B cell (primary cell): ENCODE measurements at regions not wholly inside any gene's neighbourhood (a gene's known extent, or its start where the extent isn't known, plus 50 kb on each side); places are given as distances from the start of the nearest gene placed in this dataset.

Source experiments
- ATAC-seq: fragments of 200-7000 bp; cut with Tn5 transposase; one replicate; pipeline ENCODE4 v1.10.0; 2021; ENCODE audit warnings: low read depth, mild to moderate bottlenecking, moderate number of reproducible peaks, moderate library complexity
- CTCF ChIA-PET: fragments of 350-600 bp; sonication (Branson Sonifier 250); formaldehyde crosslinking; loops from one replicate; lab custom pipeline; 2021; ENCODE audit warnings: antibody characterized with exemption, inconsistent platforms; lab: Charles Lee
- POLR2A ChIA-PET: fragments of 350-600 bp; sonication (Branson Sonifier 250); formaldehyde crosslinking; loops from one replicate; lab custom pipeline; 2021; ENCODE audit warnings: antibody characterized with exemption; lab: Charles Lee
- DNase-seq: peaks from one replicate; pipeline ENCODE4 v3.0.0; 2013
- H2AFZ ChIP-seq: 2 replicates; pipeline ENCODE4 v1.6.1; 2012; ENCODE audit warnings: mild to moderate bottlenecking, low read depth, low read length; ENCODE audit not compliant: insufficient read depth, poor library complexity, severe bottlenecking
- H3K27ac ChIP-seq, 2 donors: 1 replicate in 1 of 2; 2 replicates in 1 of 2; pipeline ENCODE4 v1.5.1; 2012 to 2013; ENCODE audit warnings: low read length in 2 of 2, mild to moderate bottlenecking in 2 of 2, moderate library complexity in 1 of 2
- H3K27me3 ChIP-seq, 4 experiments: fragments of 200-600 bp in 1 of 4; sonication (generic) in 1 of 4; replicated peaks in 1 of 4; 1 replicate in 2 of 4; 2 replicates in 2 of 4; pipeline versions ENCODE4 v1.6.1 to v1.7.0; 2013 to 2016; ENCODE audit warnings: low read length in 3 of 4, mild to moderate bottlenecking in 2 of 4, mixed read lengths in 1 of 4, moderate library complexity in 1 of 4; ENCODE audit not compliant: insufficient read depth in 4 of 4, control insufficient read depth in 3 of 4; ENCODE audit errors: control extremely low read depth in 1 of 4
- H3K36me3 ChIP-seq, 2 experiments: replicated peaks in 1 of 2; 1 replicate in 1 of 2; 2 replicates in 1 of 2; pipeline versions ENCODE4 v1.6.1 to v1.7.1; 2013; ENCODE audit warnings: low read length in 1 of 2; ENCODE audit not compliant: insufficient read depth in 2 of 2, control insufficient read depth in 1 of 2; ENCODE audit errors: control extremely low read depth in 1 of 2, extremely low read depth in 1 of 2
- H3K4me1 ChIP-seq, 2 donors: fragments of 200-600 bp in 1 of 2; sonication (generic) in 1 of 2; 1 replicate in 1 of 2; 2 replicates in 1 of 2; pipeline versions ENCODE4 v1.5.1 to v1.6.1; 2013 to 2017; ENCODE audit warnings: low read length in 2 of 2; ENCODE audit not compliant: control insufficient read depth in 2 of 2, insufficient read depth in 2 of 2
- H3K4me2 ChIP-seq: replicated peaks from 2 replicates; pipeline ENCODE3; 2012; ENCODE audit warnings: mild to moderate bottlenecking, low read depth, low read length; ENCODE audit not compliant: poor library complexity, severe bottlenecking
- H3K4me3 ChIP-seq, 5 experiments: fragments of 200-600 bp in 1 of 5; sonication (generic) in 1 of 5; 1 replicate in 3 of 5; 2 replicates in 2 of 5; pipeline versions ENCODE4 v1.5.1 to v1.7.0; 2011 to 2016; ENCODE audit warnings: low read length in 4 of 5, mild to moderate bottlenecking in 4 of 5, low read depth in 2 of 5, control low read depth in 1 of 5, moderate library complexity in 1 of 5; ENCODE audit not compliant: insufficient read depth in 1 of 5; ENCODE audit errors: control extremely low read depth in 1 of 5, extremely low read depth in 1 of 5
- H3K79me2 ChIP-seq: fragments of 200-600 bp; sonication (generic); one replicate; pipeline ENCODE4 v1.6.0; 2016; ENCODE audit warnings: low read length; ENCODE audit not compliant: control insufficient read depth, insufficient read depth
- H3K9ac ChIP-seq: fragments of 200-600 bp; sonication (generic); 2 replicates; pipeline ENCODE4 v1.6.1; 2017; ENCODE audit warnings: mild to moderate bottlenecking, low read length, moderate library complexity
- H3K9me3 ChIP-seq, 3 donors: one replicate each; pipeline versions ENCODE4 v1.6.1 to v1.7.1; 2013; ENCODE audit warnings: low read length in 2 of 3; ENCODE audit not compliant: control insufficient read depth in 2 of 3, insufficient read depth in 1 of 3; ENCODE audit errors: control extremely low read depth in 1 of 3
- H4K20me1 ChIP-seq: 2 replicates; pipeline ENCODE4 v1.6.0; 2012; ENCODE audit warnings: mild to moderate bottlenecking, low read length; ENCODE audit not compliant: insufficient read depth, control insufficient read depth, poor library complexity, severe bottlenecking
- H3K27ac Mint-ChIP-seq: one replicate; pipeline ENCODE4 v1.8.0; 2021; ENCODE audit warnings: mixed read lengths
- H3K27me3 Mint-ChIP-seq: one replicate; pipeline ENCODE4 v1.8.0; 2021; ENCODE audit warnings: mixed read lengths
- H3K4me1 Mint-ChIP-seq: one replicate; pipeline ENCODE4 v1.8.0; 2021; ENCODE audit warnings: mixed read lengths
- H3K4me3 Mint-ChIP-seq: one replicate; pipeline ENCODE4 v1.8.0; 2021; ENCODE audit warnings: mixed read lengths
- H3K9me3 Mint-ChIP-seq: one replicate; pipeline ENCODE4 v1.8.0; 2022; ENCODE audit warnings: mixed read lengths; ENCODE audit not compliant: insufficient read depth
- EZH2 ChIP-seq: IDR thresholded peaks from 2 replicates; pipeline ENCODE4 v1.6.1; 2012; ENCODE audit warnings: borderline replicate concordance, low read depth, mild to moderate bottlenecking, moderate library complexity, low read length; ENCODE audit not compliant: insufficient read depth, poor library complexity, severe bottlenecking
- WGBS: methylation state at CpG from one replicate; pipeline ENCODE4 v1.1.5; 2013; ENCODE audit warnings: missing lambda C conversion rate; ENCODE audit not compliant: insufficient coverage; 5-methylcytosine and 5-hydroxymethylcytosine counted together
- intact Hi-C: fragments of 100-400 bp; cut with micrococcal nuclease; formaldehyde crosslinking; loops from one replicate; pipeline ENCODE4 v1.10.0; 2022
- TF ChIP-seq, protein P1 (sequence below): fragments of 200-600 bp; IDR thresholded peaks from one replicate; pipeline ENCODE4 v1.8.0; 2022; ENCODE audit warnings: antibody characterized with exemption, mild to moderate bottlenecking

DNA sequence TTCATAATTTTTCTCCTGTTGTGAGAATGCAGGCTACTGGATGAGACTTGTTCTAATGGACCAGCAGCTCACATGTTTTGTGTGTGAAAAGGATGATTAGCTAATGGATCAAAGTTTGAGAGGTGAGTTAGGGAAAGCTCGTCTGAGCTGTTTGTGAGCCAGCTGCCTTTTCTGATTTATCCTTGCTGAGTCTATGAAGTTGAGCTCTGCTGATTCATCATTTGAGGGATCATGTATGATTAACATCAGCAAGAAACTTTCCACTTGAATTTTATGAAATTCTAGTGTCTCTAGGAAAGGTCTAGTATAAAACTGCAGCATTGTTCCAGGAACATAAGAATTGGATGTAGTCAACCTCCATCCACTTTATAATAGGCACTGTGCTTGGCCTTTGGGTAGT lies 698.7 kb downstream of the NTRK3 start:
- intact Hi-C loops, result no loop called here
- DNase-seq, result no peak
- Histone ChIP-seq H3K9me3 (peaks cover 0 to 1% (median 0%) of the 10 kb centered on the region in 3 donors), H3K4me1 (no peaks in the 10 kb centered on the region), H3K27me3 (no peaks in the 10 kb centered on the region), H3K36me3 (no peaks in the 10 kb centered on the region), H3K4me3 (no peak overlapping the region), H4K20me1 (no peaks in the 10 kb centered on the region), H3K27ac (no peak overlapping the region), H3K9ac (no peak overlapping the region), H3K79me2 (no peaks in the 10 kb centered on the region), H3K4me2 (no peak overlapping the region), H2AFZ (no peak overlapping the region)
- Mint-ChIP-seq H3K27me3 (no peaks in the 10 kb centered on the region), H3K9me3 (no peaks in the 10 kb centered on the region), H3K4me3 (no peak overlapping the region), H3K27ac (no peak overlapping the region), H3K4me1 (no peaks in the 10 kb centered on the region)
- TF ChIP-seq EZH2, result no peak
- TF ChIP-seq, protein P1, sequence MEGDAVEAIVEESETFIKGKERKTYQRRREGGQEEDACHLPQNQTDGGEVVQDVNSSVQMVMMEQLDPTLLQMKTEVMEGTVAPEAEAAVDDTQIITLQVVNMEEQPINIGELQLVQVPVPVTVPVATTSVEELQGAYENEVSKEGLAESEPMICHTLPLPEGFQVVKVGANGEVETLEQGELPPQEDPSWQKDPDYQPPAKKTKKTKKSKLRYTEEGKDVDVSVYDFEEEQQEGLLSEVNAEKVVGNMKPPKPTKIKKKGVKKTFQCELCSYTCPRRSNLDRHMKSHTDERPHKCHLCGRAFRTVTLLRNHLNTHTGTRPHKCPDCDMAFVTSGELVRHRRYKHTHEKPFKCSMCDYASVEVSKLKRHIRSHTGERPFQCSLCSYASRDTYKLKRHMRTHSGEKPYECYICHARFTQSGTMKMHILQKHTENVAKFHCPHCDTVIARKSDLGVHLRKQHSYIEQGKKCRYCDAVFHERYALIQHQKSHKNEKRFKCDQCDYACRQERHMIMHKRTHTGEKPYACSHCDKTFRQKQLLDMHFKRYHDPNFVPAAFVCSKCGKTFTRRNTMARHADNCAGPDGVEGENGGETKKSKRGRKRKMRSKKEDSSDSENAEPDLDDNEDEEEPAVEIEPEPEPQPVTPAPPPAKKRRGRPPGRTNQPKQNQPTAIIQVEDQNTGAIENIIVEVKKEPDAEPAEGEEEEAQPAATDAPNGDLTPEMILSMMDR, result no peak
- 67% methylated on average over 1 of the region's 1 CpG for WGBS
- ATAC-seq, result no peak
- ChIA-PET CTCF (no interaction called here), POLR2A (no interaction called here)

DNA sequence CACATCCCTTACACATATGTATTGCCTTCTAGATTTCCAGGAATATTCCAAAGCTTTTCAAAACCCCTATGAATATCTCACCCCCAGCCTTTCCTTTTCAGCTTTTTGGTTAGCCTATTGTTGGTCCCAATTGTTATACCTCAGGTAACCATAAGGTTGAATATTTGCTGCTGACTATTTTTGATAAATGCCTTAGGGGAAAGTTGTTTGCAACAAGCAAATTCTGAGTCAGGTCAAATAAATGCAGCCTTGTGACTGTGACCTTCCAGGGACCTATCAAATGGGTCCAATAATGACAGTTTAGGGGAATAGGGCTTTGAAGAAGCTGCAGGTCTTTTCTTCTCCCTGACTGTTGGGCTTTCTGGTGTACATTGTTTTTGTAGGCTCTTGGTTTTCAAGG lies 699.7 kb downstream of the NTRK3 start:
- Histone ChIP-seq H2AFZ (no peak overlapping the region), H3K27me3 (no peaks in the 10 kb centered on the region), H3K9ac (no peak overlapping the region), H3K79me2 (no peaks in the 10 kb centered on the region), H3K9me3 (peaks cover 0 to 1% (median 0%) of the 10 kb centered on the region in 3 donors), H3K4me1 (no peaks in the 10 kb centered on the region), H4K20me1 (no peaks in the 10 kb centered on the region), H3K4me3 (no peak overlapping the region), H3K36me3 (no peaks in the 10 kb centered on the region), H3K4me2 (no peak overlapping the region), H3K27ac (no peak overlapping the region)
- no peak for ATAC-seq
- CTCF ChIA-PET, result no interaction called here
- Mint-ChIP-seq H3K4me3 (no peak overlapping the region), H3K27me3 (no peaks in the 10 kb centered on the region), H3K27ac (no peak overlapping the region), H3K9me3 (no peaks in the 10 kb centered on the region), H3K4me1 (no peaks in the 10 kb centered on the region)
- POLR2A ChIA-PET, result no interaction called here
- DNase-seq, result no peak
- intact Hi-C loops, result no loop called here
- no peak for TF ChIP-seq EZH2
- TF ChIP-seq, protein P1, result no peak
